Vagina (tissue), 2 donors: ENCODE measurements at regions not wholly inside any gene's neighbourhood (a gene's known extent, or its start where the extent isn't known, plus 50 kb on each side); places are given as distances from the start of the nearest gene placed in this dataset.

Experiments
- CTCF ChIP-seq, 3 experiments: fragments of 450-650 bp in 2 of 3; fragments of 200-600 bp in 1 of 3; sonication (generic) in 1 of 3; IDR thresholded peaks; one replicate each; pipeline ENCODE4 v1.5.1; 2017 to 2019; ENCODE audit warnings: antibody characterized with exemption in 3 of 3, mild to moderate bottlenecking in 2 of 3, moderate library complexity in 2 of 3
- POLR2A ChIP-seq, 2 donors: fragments of 450-650 bp; IDR thresholded peaks; one replicate each; pipeline ENCODE4 v1.6.1; 2017; ENCODE audit warnings: antibody characterized with exemption in 2 of 2, mild to moderate bottlenecking in 2 of 2, moderate library complexity in 2 of 2
- POLR2AphosphoS5 ChIP-seq, 2 donors: sonication (generic); formaldehyde crosslinking; IDR thresholded peaks; one replicate each; pipeline ENCODE4 v1.9.0; 2017; ENCODE audit warnings: antibody characterized with exemption in 2 of 2, mild to moderate bottlenecking in 2 of 2, low read depth in 1 of 2; ENCODE audit not compliant: insufficient read depth in 1 of 2

GRCh38 chr3:87491843-87492242 lies 215.5 kb upstream of the POU1F1 start:
- TF ChIP-seq CTCF (IDR thresholded peaks at IDR 0.05) (no peak), POLR2A (IDR thresholded peaks at IDR 0.05) (no peak), POLR2AphosphoS5 (IDR thresholded peaks at IDR 0.05; ENCODE audit: insufficient read depth in 1 of 2, low read depth in 1 of 2) (no peak)
